Right lobe of liver (tissue), 4 donors: ENCODE measurements at regions not wholly inside any gene's neighbourhood (a gene's known extent, or its start where the extent isn't known, plus 50 kb on each side); places are given as distances from the start of the nearest gene placed in this dataset.

Experiments
- CTCF ChIP-seq, 4 donors: fragments of 200-600 bp in 3 of 4; fragments of 450-650 bp in 1 of 4; IDR thresholded peaks; one replicate each; pipeline versions ENCODE4 v1.5.1 to v1.8.0; 2016 to 2022; ENCODE audit warnings: antibody characterized with exemption in 4 of 4, mild to moderate bottlenecking in 2 of 4
- POLR2A ChIP-seq: fragments of 450-650 bp; IDR thresholded peaks from one replicate; pipeline ENCODE4 v1.6.1; 2017; ENCODE audit warnings: antibody characterized with exemption, mild to moderate bottlenecking
- donor health status: DM: no; HTN: no; CAD: no.
- donor health status: DM: no; HTN: no; CAD: no.
- donor health status: DM: no; HTN: yes; CAD: no.

GRCh38 chr12:85425926-85426325, 145.9 kb downstream of the ALX1 start:
- TF ChIP-seq POLR2A (no peak), CTCF (IDR thresholded peaks at IDR 0.05) (no peak)
